ENCODE measurements at regions not wholly inside any gene's neighbourhood (a gene's known extent, or its start where the extent isn't known, plus 50 kb on each side); places are given as distances from the start of the nearest gene placed in this dataset.

GRCh38 chr13:40311356-40312101 lies 354.9 kb downstream of the FOXO1 start:
- TF ChIP-seq CTCF (IDR thresholded peaks at IDR 0.05 in 8 of 11, conservative IDR thresholded peaks at IDR 0.05 in 3 of 11) = no peak
- TF ChIP-seq POLR2A (IDR thresholded peaks at IDR 0.05) = no peak
- TF ChIP-seq POLR2AphosphoS5 (IDR thresholded peaks at IDR 0.05) = no peak
